Body of pancreas (tissue), 4 donors: ENCODE measurements at regions not wholly inside any gene's neighbourhood (a gene's known extent, or its start where the extent isn't known, plus 50 kb on each side); places are given as distances from the start of the nearest gene placed in this dataset.

ENCODE experiments used
- POLR2A ChIP-seq, 3 donors: fragments of 450-650 bp; IDR thresholded peaks; one replicate each; pipeline ENCODE4 v1.6.1; 2016; ENCODE audit warnings: antibody characterized with exemption in 3 of 3, mild to moderate bottlenecking in 2 of 3
- TF ChIP-seq, protein P1 (sequence below), 7 experiments: fragments of 450-650 bp in 4 of 7; fragments of 200-600 bp in 3 of 7; sonication (generic) in 3 of 7; IDR thresholded peaks; one replicate each; pipeline ENCODE4 v1.5.1; 2016 to 2019; ENCODE audit warnings: antibody characterized with exemption in 7 of 7

DNA sequence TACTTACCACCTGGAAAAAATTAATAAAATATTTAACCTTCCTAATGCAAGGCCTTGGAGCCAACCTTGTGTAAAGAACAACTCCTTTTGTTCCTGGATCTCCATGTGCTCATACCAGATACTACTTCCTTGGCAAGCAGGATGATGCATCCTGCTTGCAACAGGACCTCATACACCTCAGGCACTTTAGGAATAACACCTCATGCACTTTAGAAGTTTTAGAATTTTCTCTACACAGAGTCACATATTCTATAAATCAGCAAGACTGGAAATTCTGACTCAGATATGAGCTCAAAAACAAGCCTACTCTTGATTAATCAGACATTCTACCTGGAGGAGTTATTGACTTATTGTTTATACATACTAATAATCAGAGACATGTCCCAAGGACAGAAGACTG is 209.6 kb upstream of the CDH10 start:
- no peak for TF ChIP-seq POLR2A (IDR thresholded peaks at IDR 0.05)
- TF ChIP-seq, protein P1, sequence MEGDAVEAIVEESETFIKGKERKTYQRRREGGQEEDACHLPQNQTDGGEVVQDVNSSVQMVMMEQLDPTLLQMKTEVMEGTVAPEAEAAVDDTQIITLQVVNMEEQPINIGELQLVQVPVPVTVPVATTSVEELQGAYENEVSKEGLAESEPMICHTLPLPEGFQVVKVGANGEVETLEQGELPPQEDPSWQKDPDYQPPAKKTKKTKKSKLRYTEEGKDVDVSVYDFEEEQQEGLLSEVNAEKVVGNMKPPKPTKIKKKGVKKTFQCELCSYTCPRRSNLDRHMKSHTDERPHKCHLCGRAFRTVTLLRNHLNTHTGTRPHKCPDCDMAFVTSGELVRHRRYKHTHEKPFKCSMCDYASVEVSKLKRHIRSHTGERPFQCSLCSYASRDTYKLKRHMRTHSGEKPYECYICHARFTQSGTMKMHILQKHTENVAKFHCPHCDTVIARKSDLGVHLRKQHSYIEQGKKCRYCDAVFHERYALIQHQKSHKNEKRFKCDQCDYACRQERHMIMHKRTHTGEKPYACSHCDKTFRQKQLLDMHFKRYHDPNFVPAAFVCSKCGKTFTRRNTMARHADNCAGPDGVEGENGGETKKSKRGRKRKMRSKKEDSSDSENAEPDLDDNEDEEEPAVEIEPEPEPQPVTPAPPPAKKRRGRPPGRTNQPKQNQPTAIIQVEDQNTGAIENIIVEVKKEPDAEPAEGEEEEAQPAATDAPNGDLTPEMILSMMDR (IDR thresholded peaks at IDR 0.05) = no peak
